ENCODE measurements at regions not wholly inside any gene's neighbourhood (a gene's known extent, or its start where the extent isn't known, plus 50 kb on each side); places are given as distances from the start of the nearest gene placed in this dataset.

DNA sequence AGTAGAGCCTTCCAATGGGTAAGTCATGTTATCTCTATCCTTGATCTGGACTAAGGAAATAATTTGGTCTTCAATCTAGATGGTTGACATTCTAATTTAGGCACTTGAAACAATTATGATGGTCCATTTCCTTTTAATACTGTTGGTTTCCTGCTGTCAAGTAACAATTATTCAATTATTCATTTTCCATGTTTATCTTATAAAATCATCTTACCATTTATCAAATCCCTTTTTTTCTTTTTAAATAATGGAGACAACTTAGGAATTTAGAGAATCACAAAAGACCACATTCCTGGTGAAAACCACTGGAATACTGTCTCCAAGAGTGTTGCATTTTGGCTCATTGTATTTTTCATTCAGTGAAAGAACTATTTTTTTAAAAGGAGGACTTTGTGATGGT, 148.7 kb upstream of the CTSO start:
- TF ChIP-seq, protein P1, sequence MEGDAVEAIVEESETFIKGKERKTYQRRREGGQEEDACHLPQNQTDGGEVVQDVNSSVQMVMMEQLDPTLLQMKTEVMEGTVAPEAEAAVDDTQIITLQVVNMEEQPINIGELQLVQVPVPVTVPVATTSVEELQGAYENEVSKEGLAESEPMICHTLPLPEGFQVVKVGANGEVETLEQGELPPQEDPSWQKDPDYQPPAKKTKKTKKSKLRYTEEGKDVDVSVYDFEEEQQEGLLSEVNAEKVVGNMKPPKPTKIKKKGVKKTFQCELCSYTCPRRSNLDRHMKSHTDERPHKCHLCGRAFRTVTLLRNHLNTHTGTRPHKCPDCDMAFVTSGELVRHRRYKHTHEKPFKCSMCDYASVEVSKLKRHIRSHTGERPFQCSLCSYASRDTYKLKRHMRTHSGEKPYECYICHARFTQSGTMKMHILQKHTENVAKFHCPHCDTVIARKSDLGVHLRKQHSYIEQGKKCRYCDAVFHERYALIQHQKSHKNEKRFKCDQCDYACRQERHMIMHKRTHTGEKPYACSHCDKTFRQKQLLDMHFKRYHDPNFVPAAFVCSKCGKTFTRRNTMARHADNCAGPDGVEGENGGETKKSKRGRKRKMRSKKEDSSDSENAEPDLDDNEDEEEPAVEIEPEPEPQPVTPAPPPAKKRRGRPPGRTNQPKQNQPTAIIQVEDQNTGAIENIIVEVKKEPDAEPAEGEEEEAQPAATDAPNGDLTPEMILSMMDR (IDR thresholded peaks at IDR 0.05; ENCODE audit: low read depth, low read length, missing control alignments), result no peak
- Histone ChIP-seq H3K4me3 (ENCODE audit: low read depth, low read length) (no peak overlapping the region), H3K36me3 (replicated peaks) (no peaks in the 10 kb centered on the region), H3K27me3 (replicated peaks) (no peaks in the 10 kb centered on the region), H3K27ac (no peak overlapping the region)
- no peak for DNase-seq
- in situ Hi-C loops (cut with HindIII; ENCODE audit: low pct_ligation_motif_present, low sequenced_read_pairs), result no loop called here

DNA sequence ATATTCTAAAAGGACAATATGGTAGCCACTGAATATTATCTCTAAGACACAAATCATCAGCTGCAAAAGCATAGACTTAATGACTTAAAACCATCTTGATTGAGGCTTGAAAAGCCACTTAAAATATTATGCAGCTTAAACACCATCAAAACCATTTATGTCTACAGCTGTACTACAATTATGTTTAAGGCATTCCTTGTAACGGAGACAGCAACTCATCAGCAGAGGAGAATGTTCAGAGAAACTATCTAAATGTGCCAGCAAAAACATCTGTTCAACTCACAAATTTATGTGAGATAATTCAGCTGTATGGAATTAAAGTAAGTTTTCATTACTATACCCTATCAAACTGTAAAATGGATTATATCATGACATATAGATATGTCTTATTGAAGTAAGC, 147.9 kb upstream of the CTSO start:
- no peak overlapping the region for H3K4me3 ChIP-seq (ENCODE audit: low read depth, low read length)
- no peaks in the 10 kb centered on the region for H3K27me3 ChIP-seq (replicated peaks)
- TF ChIP-seq, protein P1 (IDR thresholded peaks at IDR 0.05; ENCODE audit: low read depth, low read length, missing control alignments), result no peak
- H3K36me3 ChIP-seq (replicated peaks), result no peaks in the 10 kb centered on the region
- in situ Hi-C loops (cut with HindIII; ENCODE audit: low pct_ligation_motif_present, low sequenced_read_pairs), result no loop called here
- no peak for DNase-seq
- H3K27ac ChIP-seq, result no peak overlapping the region

DNA sequence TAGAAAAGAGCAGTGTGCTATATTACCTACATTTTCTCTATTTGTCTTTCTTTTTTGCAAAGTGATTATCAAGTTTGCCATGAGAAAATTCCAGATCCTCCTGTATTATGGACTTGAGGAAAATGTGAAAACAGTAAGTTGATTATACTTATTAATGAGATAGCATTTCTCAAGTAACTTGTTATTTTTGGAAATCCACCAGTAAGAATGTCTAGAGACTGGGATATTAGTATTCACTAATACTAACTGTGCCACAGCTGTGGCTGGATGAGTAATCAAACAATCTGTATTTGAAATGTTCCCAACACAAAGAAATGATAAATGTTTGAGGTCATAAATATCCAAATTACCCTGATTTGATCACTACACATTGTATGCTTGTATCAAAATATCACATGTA, 147.0 kb upstream of the CTSO start:
- H3K27ac ChIP-seq, result no peak overlapping the region
- H3K4me3 ChIP-seq (ENCODE audit: low read depth, low read length), result no peak overlapping the region
- in situ Hi-C loops (cut with HindIII; ENCODE audit: low pct_ligation_motif_present, low sequenced_read_pairs), result no loop called here
- TF ChIP-seq, protein P1 (IDR thresholded peaks at IDR 0.05; ENCODE audit: low read depth, low read length, missing control alignments), result no peak
- no peak for DNase-seq
- H3K27me3 ChIP-seq (replicated peaks), result no peaks in the 10 kb centered on the region
- H3K36me3 ChIP-seq (replicated peaks), result no peaks in the 10 kb centered on the region

DNA sequence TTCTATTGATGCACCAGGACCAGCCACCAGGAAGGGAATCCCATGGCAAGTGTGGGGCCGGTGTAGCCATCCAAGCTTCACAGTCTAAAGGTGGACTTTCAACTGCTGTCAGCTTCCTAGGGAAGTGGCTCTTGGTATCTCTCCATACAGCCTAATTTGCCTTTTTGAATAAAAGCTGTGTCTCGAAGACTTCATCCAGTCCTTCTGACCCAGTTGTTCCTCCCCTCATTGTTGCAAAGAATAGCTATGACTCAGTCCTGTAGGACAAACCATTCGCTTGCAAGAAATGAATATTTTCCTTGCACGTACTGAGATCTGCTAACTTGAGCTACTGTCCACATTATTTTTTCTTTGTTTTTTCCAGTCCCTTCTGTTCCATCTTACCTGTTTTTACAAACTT, 145.1 kb upstream of the CTSO start:
- H3K4me3 ChIP-seq (ENCODE audit: low read depth, low read length), result no peak overlapping the region
- no peak for DNase-seq
- TF ChIP-seq, protein P1 (IDR thresholded peaks at IDR 0.05; ENCODE audit: low read depth, low read length, missing control alignments), result no peak
- H3K27me3 ChIP-seq (replicated peaks), result no peaks in the 10 kb centered on the region
- H3K36me3 ChIP-seq (replicated peaks), result no peaks in the 10 kb centered on the region
- in situ Hi-C loops (cut with HindIII; ENCODE audit: low pct_ligation_motif_present, low sequenced_read_pairs), result no loop called here
- no peak overlapping the region for H3K27ac ChIP-seq

DNA sequence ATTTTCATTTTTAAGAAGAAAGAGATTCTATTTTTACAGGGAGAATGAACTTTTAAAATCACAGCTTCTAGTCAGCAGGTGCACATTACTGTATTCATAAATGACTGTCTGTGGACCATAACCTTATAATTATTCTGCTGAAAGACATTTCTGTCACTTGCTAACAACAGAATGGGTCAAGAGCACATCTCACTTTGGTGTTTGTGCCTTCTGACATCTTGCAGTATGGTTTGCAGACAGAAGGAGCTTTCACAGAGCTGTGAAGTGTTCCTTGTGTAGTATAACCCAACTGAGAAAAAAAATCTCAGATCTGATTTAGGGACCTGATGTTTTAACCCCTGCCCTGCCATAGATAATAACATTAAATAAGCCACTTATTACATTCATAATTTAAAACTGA, 131.4 kb upstream of the CTSO start:
- H3K4me3 ChIP-seq (ENCODE audit: low read depth, low read length), result no peak overlapping the region
- TF ChIP-seq, protein P1 (IDR thresholded peaks at IDR 0.05; ENCODE audit: low read depth, low read length, missing control alignments), result no peak
- no peak overlapping the region for H3K27ac ChIP-seq
- no peaks in the 10 kb centered on the region for H3K36me3 ChIP-seq (replicated peaks)
- no peaks in the 10 kb centered on the region for H3K27me3 ChIP-seq (replicated peaks)
- in situ Hi-C loops (cut with HindIII; ENCODE audit: low pct_ligation_motif_present, low sequenced_read_pairs), result no loop called here
- no peak for DNase-seq

DNA sequence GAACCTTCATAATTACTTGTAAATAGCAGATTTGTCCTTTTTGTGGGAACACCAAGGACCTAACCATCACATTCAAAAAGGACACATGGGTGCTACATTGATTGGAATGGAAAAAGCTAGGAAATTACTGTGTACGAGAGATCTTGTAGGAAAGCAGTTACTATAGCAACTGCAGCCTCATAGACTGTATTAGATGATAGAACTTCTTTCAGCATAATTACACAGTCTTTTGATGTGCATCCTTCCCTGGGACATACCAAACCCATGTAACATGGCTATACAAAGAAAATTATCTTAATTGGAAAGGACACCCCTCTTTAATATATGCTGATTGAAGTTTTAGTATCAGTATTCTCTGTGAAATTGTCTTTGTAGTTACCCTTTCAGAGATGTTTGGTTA, 130.7 kb upstream of the CTSO start:
- no peaks in the 10 kb centered on the region for H3K36me3 ChIP-seq (replicated peaks)
- H3K27me3 ChIP-seq (replicated peaks), result no peaks in the 10 kb centered on the region
- H3K27ac ChIP-seq, result no peak overlapping the region
- TF ChIP-seq, protein P1 (IDR thresholded peaks at IDR 0.05; ENCODE audit: low read depth, low read length, missing control alignments), result no peak
- in situ Hi-C loops (cut with HindIII; ENCODE audit: low pct_ligation_motif_present, low sequenced_read_pairs), result no loop called here
- no peak for DNase-seq
- H3K4me3 ChIP-seq (ENCODE audit: low read depth, low read length), result no peak overlapping the region

Data from brain microvascular endothelial cell (primary cell).